Breast epithelium (tissue), 4 donors: ENCODE measurements at regions not wholly inside any gene's neighbourhood (a gene's known extent, or its start where the extent isn't known, plus 50 kb on each side); places are given as distances from the start of the nearest gene placed in this dataset.

ENCODE experiments used
- DNase-seq, 2 donors: peaks; one replicate each; pipeline ENCODE4 v3.0.0-alpha.2; 2019; ENCODE audit warnings: low spot score in 2 of 2
- H3K27ac ChIP-seq, 2 donors: fragments of 200-600 bp; sonication (generic) in 1 of 2; one replicate each; pipeline ENCODE4 v1.5.1; 2016 to 2019; ENCODE audit warnings: mild to moderate bottlenecking in 1 of 2
- H3K27me3 ChIP-seq, 2 donors: fragments of 200-600 bp; sonication (generic) in 1 of 2; one replicate each; pipeline versions ENCODE4 v1.5.1 to v1.6.0; 2017 to 2019; ENCODE audit warnings: control low read depth in 1 of 2, mild to moderate bottlenecking in 1 of 2
- H3K36me3 ChIP-seq: fragments of 200-600 bp; one replicate; pipeline ENCODE4 v1.5.1; 2019
- H3K4me1 ChIP-seq, 2 donors: fragments of 200-600 bp; sonication (generic); one replicate each; pipeline ENCODE4 v1.5.1; 2016 to 2019; ENCODE audit warnings: control low read depth in 1 of 2
- H3K4me3 ChIP-seq, 3 donors: fragments of 200-600 bp; sonication (generic); 1 replicate in 2 of 3; 2 replicates in 1 of 3; pipeline ENCODE4 v1.5.1; 2016 to 2019; ENCODE audit warnings: mild to moderate bottlenecking in 3 of 3, moderate library complexity in 2 of 3
- H3K9me3 ChIP-seq, 2 donors: fragments of 200-600 bp; sonication (generic) in 1 of 2; one replicate each; pipeline ENCODE4 v1.5.1; 2016 to 2019; ENCODE audit warnings: control low read depth in 1 of 2
- POLR2A ChIP-seq: fragments of 450-650 bp; IDR thresholded peaks from one replicate; pipeline ENCODE4 v1.6.1; 2016; ENCODE audit warnings: antibody characterized with exemption, mild to moderate bottlenecking, moderate library complexity
- POLR2AphosphoS5 ChIP-seq, 3 donors: sonication (generic); formaldehyde crosslinking; IDR thresholded peaks; one replicate each; pipeline ENCODE4 v1.6.1; 2017; ENCODE audit warnings: antibody characterized with exemption in 3 of 3
- intact Hi-C: fragments of 100-400 bp; cut with DNase I; formaldehyde crosslinking; loops from one replicate; pipeline ENCODE4 v1.15.1; 2023; ENCODE audit warnings: low total_unique reads
- TF ChIP-seq, protein P1 (sequence below), 3 donors: fragments of 450-650 bp; IDR thresholded peaks; one replicate each; pipeline ENCODE4 v1.5.1; 2016 to 2017; ENCODE audit warnings: antibody characterized with exemption in 3 of 3, mild to moderate bottlenecking in 3 of 3, moderate library complexity in 3 of 3

DNA sequence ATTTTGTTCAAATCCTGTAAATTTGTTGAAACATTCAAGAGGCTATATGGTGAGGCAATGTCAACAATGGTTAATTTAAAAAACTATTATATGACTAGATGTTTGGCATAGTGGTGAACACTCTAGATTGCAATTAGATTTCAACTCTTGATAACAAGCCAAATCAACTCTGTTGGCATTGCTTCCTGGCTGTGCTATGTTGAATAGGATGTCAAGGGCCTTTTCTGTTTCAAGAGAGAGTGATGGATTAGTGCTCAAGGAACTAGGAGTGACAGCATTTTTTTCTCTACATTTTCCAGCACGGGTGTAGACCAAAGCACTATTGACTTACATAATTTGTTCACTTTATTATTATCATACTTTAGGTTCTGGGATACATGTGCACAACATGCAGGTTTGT lies 172.4 kb upstream of the KCNH7 start:
- no peak for TF ChIP-seq POLR2A
- TF ChIP-seq, protein P1, sequence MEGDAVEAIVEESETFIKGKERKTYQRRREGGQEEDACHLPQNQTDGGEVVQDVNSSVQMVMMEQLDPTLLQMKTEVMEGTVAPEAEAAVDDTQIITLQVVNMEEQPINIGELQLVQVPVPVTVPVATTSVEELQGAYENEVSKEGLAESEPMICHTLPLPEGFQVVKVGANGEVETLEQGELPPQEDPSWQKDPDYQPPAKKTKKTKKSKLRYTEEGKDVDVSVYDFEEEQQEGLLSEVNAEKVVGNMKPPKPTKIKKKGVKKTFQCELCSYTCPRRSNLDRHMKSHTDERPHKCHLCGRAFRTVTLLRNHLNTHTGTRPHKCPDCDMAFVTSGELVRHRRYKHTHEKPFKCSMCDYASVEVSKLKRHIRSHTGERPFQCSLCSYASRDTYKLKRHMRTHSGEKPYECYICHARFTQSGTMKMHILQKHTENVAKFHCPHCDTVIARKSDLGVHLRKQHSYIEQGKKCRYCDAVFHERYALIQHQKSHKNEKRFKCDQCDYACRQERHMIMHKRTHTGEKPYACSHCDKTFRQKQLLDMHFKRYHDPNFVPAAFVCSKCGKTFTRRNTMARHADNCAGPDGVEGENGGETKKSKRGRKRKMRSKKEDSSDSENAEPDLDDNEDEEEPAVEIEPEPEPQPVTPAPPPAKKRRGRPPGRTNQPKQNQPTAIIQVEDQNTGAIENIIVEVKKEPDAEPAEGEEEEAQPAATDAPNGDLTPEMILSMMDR (IDR thresholded peaks at IDR 0.05) = no peak
- no peak for TF ChIP-seq POLR2AphosphoS5 (IDR thresholded peaks at IDR 0.05)
- no peak overlapping the region for H3K4me3 ChIP-seq
- peaks cover 0 to 9% of the 10 kb centered on the region in 2 donors for H3K9me3 ChIP-seq
- intact Hi-C loops = no loop called here
- no peak overlapping the region for H3K27ac ChIP-seq
- no peak for DNase-seq
- H3K27me3 ChIP-seq = no peaks in the 10 kb centered on the region
- no peaks in the 10 kb centered on the region for H3K4me1 ChIP-seq
- no peaks in the 10 kb centered on the region for H3K36me3 ChIP-seq

DNA sequence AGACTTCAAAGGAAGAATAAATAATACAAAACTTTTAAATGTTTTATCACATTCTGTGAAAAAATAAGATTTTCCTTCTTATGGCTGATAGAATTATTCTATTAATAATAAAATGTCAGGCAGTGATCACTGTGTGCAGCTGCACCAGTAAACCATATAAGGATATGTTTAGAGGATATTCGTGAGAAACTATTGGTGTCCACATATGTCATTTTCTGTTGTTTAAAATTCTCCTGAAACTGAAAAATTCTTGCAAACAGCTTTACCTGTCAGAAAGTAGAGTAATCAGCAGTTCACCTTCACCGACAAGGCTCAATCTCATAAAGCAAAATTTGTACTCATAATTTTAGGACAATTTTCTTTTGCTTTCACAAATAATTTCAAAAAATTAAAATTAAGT lies 170.1 kb upstream of the KCNH7 start:
- Histone ChIP-seq H3K27ac (no peak overlapping the region), H3K4me3 (no peak overlapping the region), H3K4me1 (no peaks in the 10 kb centered on the region), H3K9me3 (no peaks in the 10 kb centered on the region), H3K36me3 (no peaks in the 10 kb centered on the region), H3K27me3 (no peaks in the 10 kb centered on the region)
- intact Hi-C loops = no loop called here
- no peak for DNase-seq
- TF ChIP-seq POLR2A (no peak), POLR2AphosphoS5 (IDR thresholded peaks at IDR 0.05) (no peak)
- TF ChIP-seq, protein P1 (IDR thresholded peaks at IDR 0.05) = no peak

DNA sequence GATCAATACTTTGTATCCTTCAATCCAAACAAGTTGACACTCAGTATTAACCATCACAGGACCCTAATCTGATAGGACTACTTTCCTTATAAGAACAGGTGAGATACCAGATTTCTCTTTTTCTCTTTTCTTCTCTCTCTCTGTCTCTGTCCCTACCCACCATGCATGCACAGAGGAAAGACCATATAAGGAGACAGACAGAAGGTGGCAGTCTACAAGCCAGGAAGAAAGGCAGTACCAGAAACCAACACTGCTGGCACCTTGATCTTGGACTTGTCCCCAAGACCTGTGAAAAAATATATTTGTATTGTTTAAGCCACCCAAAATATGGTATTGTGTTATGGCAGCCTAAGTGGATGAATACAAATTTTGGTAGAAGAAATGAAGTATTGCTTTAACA lies 156.2 kb upstream of the KCNH7 start:
- intact Hi-C loops = no loop called here
- DNase-seq = no peak
- no peaks in the 10 kb centered on the region for H3K4me1 ChIP-seq
- H3K27me3 ChIP-seq = no peaks in the 10 kb centered on the region
- TF ChIP-seq POLR2A (no peak), POLR2AphosphoS5 (IDR thresholded peaks at IDR 0.05) (no peak)
- TF ChIP-seq, protein P1 (IDR thresholded peaks at IDR 0.05) = no peak
- H3K4me3 ChIP-seq = no peak overlapping the region
- H3K27ac ChIP-seq = no peak overlapping the region
- H3K9me3 ChIP-seq = no peaks in the 10 kb centered on the region
- no peaks in the 10 kb centered on the region for H3K36me3 ChIP-seq

DNA sequence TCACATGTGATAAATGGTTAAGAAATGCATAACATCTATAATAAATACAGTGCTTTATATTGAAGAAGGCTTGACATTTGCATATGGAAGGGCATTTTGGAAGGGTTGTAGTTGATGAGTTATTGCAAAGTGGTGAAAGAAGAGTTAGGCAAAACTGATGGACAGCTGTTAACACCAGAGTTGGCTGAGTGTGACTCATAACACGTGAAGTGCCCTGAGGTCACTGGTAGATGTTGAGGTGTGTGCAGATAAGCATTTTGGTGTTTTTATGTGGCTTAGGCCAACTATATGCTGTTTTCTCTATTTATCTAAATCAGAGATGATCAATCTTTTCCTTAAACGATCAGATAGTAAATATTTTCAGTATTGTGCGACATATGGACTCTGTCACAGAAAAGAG lies 154.3 kb upstream of the KCNH7 start:
- Histone ChIP-seq H3K27me3 (no peaks in the 10 kb centered on the region), H3K4me1 (no peaks in the 10 kb centered on the region), H3K9me3 (no peaks in the 10 kb centered on the region), H3K4me3 (no peak overlapping the region), H3K27ac (no peak overlapping the region), H3K36me3 (no peaks in the 10 kb centered on the region)
- TF ChIP-seq POLR2AphosphoS5 (IDR thresholded peaks at IDR 0.05) = no peak
- TF ChIP-seq, protein P1 (IDR thresholded peaks at IDR 0.05) = no peak
- TF ChIP-seq POLR2A = no peak
- intact Hi-C loops = no loop called here
- DNase-seq = no peak

DNA sequence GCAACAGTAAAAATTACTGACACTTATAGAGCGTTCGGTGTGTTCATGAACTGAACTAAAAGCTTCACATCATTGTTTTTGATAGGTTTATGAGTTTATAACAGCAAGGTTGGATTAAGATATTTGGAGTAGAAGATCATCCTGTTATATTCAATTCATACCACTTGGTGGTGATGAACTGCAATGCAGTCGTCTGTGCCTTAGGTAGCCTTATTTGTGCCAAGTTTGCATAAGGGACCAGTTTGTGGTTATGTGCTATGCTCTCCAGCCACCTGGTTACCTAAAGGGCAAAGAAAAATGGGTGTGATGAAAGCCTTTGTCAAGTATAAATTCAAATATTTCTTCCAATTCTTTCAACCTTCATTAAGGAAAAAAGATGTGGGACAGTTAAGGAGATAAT lies 150.9 kb upstream of the KCNH7 start:
- H3K27ac ChIP-seq = no peak overlapping the region
- no peaks in the 10 kb centered on the region for H3K9me3 ChIP-seq
- H3K4me3 ChIP-seq = no peak overlapping the region
- no peaks in the 10 kb centered on the region for H3K36me3 ChIP-seq
- no peak for TF ChIP-seq POLR2A
- TF ChIP-seq POLR2AphosphoS5 (IDR thresholded peaks at IDR 0.05) = no peak
- TF ChIP-seq, protein P1 (IDR thresholded peaks at IDR 0.05) = no peak
- H3K4me1 ChIP-seq = no peaks in the 10 kb centered on the region
- H3K27me3 ChIP-seq = no peaks in the 10 kb centered on the region
- DNase-seq = no peak
- intact Hi-C loops = no loop called here
